ENCODE measurements at regions not wholly inside any gene's neighbourhood (a gene's known extent, or its start where the extent isn't known, plus 50 kb on each side); places are given as distances from the start of the nearest gene placed in this dataset.

DNA sequence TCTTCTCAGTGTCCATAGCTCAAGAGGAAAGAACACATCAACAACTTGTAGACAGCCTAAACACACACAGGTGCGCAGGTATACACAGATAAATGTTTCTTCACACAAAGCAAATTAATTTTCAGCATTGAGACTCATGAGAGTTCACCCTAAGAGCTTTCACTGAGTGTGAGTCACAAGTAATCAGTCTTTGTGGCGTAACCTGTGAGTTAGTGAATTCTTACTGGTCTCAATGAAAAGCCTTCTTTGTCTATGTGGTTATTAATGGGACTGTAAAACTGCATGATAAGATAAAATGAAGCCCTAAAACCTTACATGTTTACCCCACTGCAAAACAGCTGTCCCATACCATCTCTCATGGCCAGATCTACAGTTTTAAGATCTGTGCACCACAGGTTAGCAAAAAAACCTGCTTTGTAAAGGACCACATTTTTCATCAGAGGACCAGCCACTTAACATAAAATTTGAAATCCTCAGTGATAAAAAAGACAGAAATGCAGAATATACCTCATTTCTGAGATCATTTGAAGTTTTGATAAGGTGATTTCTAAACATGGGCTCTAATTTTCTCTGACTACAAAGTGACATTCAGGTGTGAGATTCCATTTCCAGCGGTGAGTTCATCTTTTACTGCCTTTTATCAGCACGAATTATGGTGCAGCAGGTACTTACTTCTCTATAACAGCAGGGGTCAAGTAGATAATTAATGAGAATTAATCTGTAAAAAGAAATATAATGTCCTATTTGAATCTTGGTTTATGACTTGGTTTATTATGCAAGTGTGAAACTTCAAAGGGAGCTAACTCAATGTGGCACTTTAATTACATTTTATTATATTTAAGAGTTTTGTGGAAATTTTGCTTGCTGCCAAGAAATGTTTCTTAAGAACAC is 335.7 kb upstream of the PIK3R1 start:
- no peak overlapping the region for H3K27ac Mint-ChIP-seq
- no peak overlapping the region for H3K4me3 Mint-ChIP-seq
- no peaks in the 10 kb centered on the region; the same call in 1 of the 2 replicates for H3K27me3 Mint-ChIP-seq (ENCODE audit: insufficient read depth)
- no peaks in the 10 kb centered on the region for H3K4me1 Mint-ChIP-seq (ENCODE audit: low read depth)
- H3K9me3 Mint-ChIP-seq: peaks cover 3% of the 10 kb centered on the region; the same call in 1 of the 2 replicates
- DNase-seq: no peak
- no peaks in the 10 kb centered on the region for H3K36me3 Mint-ChIP-seq (ENCODE audit: low read depth)
- no peak for TF ChIP-seq CTCF (IDR thresholded peaks at IDR 0.05)

GRCh38 chr5:67878933-67879332 is 336.6 kb upstream of the PIK3R1 start:
- Mint-ChIP-seq H3K36me3 (ENCODE audit: low read depth) (no peaks in the 10 kb centered on the region), H3K4me3 (no peak overlapping the region), H3K4me1 (ENCODE audit: low read depth) (no peaks in the 10 kb centered on the region), H3K27me3 (ENCODE audit: insufficient read depth) (no peaks in the 10 kb centered on the region; the same call in 1 of the 2 replicates), H3K27ac (no peak overlapping the region), H3K9me3 (peaks cover 3% of the 10 kb centered on the region; the same call in 1 of the 2 replicates)
- no peak for DNase-seq
- TF ChIP-seq CTCF (IDR thresholded peaks at IDR 0.05): no peak

DNA sequence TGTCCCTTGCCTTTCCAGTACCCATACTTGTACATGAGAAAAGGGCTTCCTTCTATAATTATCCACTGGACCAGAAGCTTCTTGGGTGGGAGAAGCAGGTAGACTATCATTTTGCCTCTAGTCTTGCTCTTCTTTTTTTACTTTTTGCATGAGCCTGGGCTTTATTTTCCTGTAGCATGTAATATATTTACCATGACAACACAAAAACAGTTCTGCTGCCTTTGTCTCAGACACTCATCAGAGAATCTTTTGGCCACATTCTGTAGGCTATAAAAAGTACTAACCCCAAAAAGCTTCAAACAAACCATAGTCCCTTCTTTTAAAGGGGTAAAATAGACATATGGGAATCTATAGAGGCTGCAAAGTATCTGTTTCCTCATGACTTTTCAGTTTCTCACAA is 339.2 kb upstream of the PIK3R1 start:
- DNase-seq: no peak
- H3K4me3 Mint-ChIP-seq: no peak overlapping the region
- H3K27me3 Mint-ChIP-seq (ENCODE audit: insufficient read depth): no peaks in the 10 kb centered on the region; the same call in 1 of the 2 replicates
- TF ChIP-seq CTCF (IDR thresholded peaks at IDR 0.05): no peak
- no peaks in the 10 kb centered on the region for H3K9me3 Mint-ChIP-seq
- no peak overlapping the region for H3K27ac Mint-ChIP-seq
- H3K36me3 Mint-ChIP-seq (ENCODE audit: low read depth): no peaks in the 10 kb centered on the region
- H3K4me1 Mint-ChIP-seq (ENCODE audit: low read depth): no peaks in the 10 kb centered on the region

GRCh38 chr5:67875601-67876000 is 340.0 kb upstream of the PIK3R1 start:
- Mint-ChIP-seq H3K4me3 (no peak overlapping the region), H3K27me3 (ENCODE audit: insufficient read depth) (no peaks in the 10 kb centered on the region; the same call in 1 of the 2 replicates), H3K4me1 (ENCODE audit: low read depth) (no peaks in the 10 kb centered on the region), H3K36me3 (ENCODE audit: low read depth) (no peaks in the 10 kb centered on the region), H3K9me3 (no peaks in the 10 kb centered on the region), H3K27ac (no peak overlapping the region)
- no peak for DNase-seq
- no peak for TF ChIP-seq CTCF (IDR thresholded peaks at IDR 0.05)

- Mint-ChIP-seq H3K36me3 (ENCODE audit: low read depth) (no peaks in the 10 kb centered on the region), H3K9me3 (no peaks in the 10 kb centered on the region), H3K27ac (no peak overlapping the region), H3K27me3 (ENCODE audit: insufficient read depth) (no peaks in the 10 kb centered on the region; the same call in 1 of the 2 replicates), H3K4me3 (no peak overlapping the region), H3K4me1 (ENCODE audit: low read depth) (no peaks in the 10 kb centered on the region)
- no peak for DNase-seq
- no peak for TF ChIP-seq CTCF (IDR thresholded peaks at IDR 0.05)
Measured at GRCh38 chr5:67873935-67874334, 341.6 kb upstream of the PIK3R1 start.

All from HFFc6 (cell line).